ENCODE measurements at regions not wholly inside any gene's neighbourhood (a gene's known extent, or its start where the extent isn't known, plus 50 kb on each side); places are given as distances from the start of the nearest gene placed in this dataset.
A peak's percentile ranks its signal among the peaks of the same experiment; 100 is the strongest.

- H3K4me1 ChIP-seq (ENCODE audit: control insufficient read depth, insufficient read depth, low read length, poor library complexity, severe bottlenecking): no peaks in the 10 kb centered on the region
- WGBS, 2 experiments (ENCODE audit: insufficient coverage in 2 of 2): 96 to 100% methylated on average over 3 to 4 of the region's 6 CpGs
Measured at GRCh38 chr15:96076350-96076749, 254.2 kb upstream of the NR2F2 start.

GRCh38 chr15:96079041-96079440 is 251.5 kb upstream of the NR2F2 start:
- Histone ChIP-seq H3K4me3 (ENCODE audit: extremely low read depth, insufficient read depth, low read length, poor library complexity, severe bottlenecking) (no peak overlapping the region), H3K27ac (ENCODE audit: low read depth, low read length, severe bottlenecking) (no peak overlapping the region), H3K9me3 (ENCODE audit: control insufficient read depth, low read length) (no peaks in the 10 kb centered on the region), H3K4me1 (ENCODE audit: control insufficient read depth, insufficient read depth, low read length, poor library complexity, severe bottlenecking) (no peaks in the 10 kb centered on the region), H3K36me3 (ENCODE audit: control insufficient read depth, insufficient read depth, low read length) (no peaks in the 10 kb centered on the region)
- 69 to 100% methylated on average over 1 to 3 of the region's 4 CpGs for WGBS, 2 experiments (ENCODE audit: insufficient coverage in 2 of 2)

More at GRCh38 chr15:96076350-96076749, 254.2 kb upstream of the NR2F2 start:
- Histone ChIP-seq H3K36me3 (ENCODE audit: control insufficient read depth, insufficient read depth, low read length) (no peaks in the 10 kb centered on the region), H3K4me3 (ENCODE audit: extremely low read depth, insufficient read depth, low read length, poor library complexity, severe bottlenecking) (no peak overlapping the region), H3K27ac (ENCODE audit: low read depth, low read length, severe bottlenecking) (no peak overlapping the region), H3K9me3 (ENCODE audit: control insufficient read depth, low read length) (no peaks in the 10 kb centered on the region)

- WGBS, 2 experiments (ENCODE audit: insufficient coverage in 2 of 2): 79 to 83% methylated on average over 2 of the region's 3 CpGs
- Histone ChIP-seq H3K9me3 (ENCODE audit: control insufficient read depth, low read length) (no peaks in the 10 kb centered on the region), H3K27ac (ENCODE audit: low read depth, low read length, severe bottlenecking) (no peak overlapping the region), H3K4me1 (ENCODE audit: control insufficient read depth, insufficient read depth, low read length, poor library complexity, severe bottlenecking) (no peaks in the 10 kb centered on the region), H3K36me3 (ENCODE audit: control insufficient read depth, insufficient read depth, low read length) (no peaks in the 10 kb centered on the region), H3K4me3 (ENCODE audit: extremely low read depth, insufficient read depth, low read length, poor library complexity, severe bottlenecking) (no peak overlapping the region)
Measured at GRCh38 chr15:96079882-96080281, 250.6 kb upstream of the NR2F2 start.

GRCh38 chr15:96086164-96086563 is 244.3 kb upstream of the NR2F2 start:
- Histone ChIP-seq H3K27ac (ENCODE audit: low read depth, low read length, severe bottlenecking) (no peak overlapping the region), H3K4me3 (ENCODE audit: extremely low read depth, insufficient read depth, low read length, poor library complexity, severe bottlenecking) (no peak overlapping the region), H3K9me3 (ENCODE audit: control insufficient read depth, low read length) (no peaks in the 10 kb centered on the region), H3K4me1 (ENCODE audit: control insufficient read depth, insufficient read depth, low read length, poor library complexity, severe bottlenecking) (peaks cover 6% of the 10 kb centered on the region), H3K36me3 (ENCODE audit: control insufficient read depth, insufficient read depth, low read length) (no peaks in the 10 kb centered on the region)
- WGBS, 2 experiments (ENCODE audit: insufficient coverage in 2 of 2): 28 to 50% methylated on average over 2 to 3 of the region's 3 CpGs

GRCh38 chr15:96087180-96087884 is 243.2 kb upstream of the NR2F2 start:
- no peaks in the 10 kb centered on the region for H3K36me3 ChIP-seq (ENCODE audit: control insufficient read depth, insufficient read depth, low read length)
- no peaks in the 10 kb centered on the region for H3K9me3 ChIP-seq (ENCODE audit: control insufficient read depth, low read length)
- no peak overlapping the region for H3K27ac ChIP-seq (ENCODE audit: low read depth, low read length, severe bottlenecking)
- peaks cover 6% of the 10 kb centered on the region for H3K4me1 ChIP-seq (ENCODE audit: control insufficient read depth, insufficient read depth, low read length, poor library complexity, severe bottlenecking)
- 20 to 40% methylated on average over 1 to 2 of the region's 2 CpGs for WGBS, 2 experiments (ENCODE audit: insufficient coverage in 2 of 2)
- no peak overlapping the region for H3K4me3 ChIP-seq (ENCODE audit: extremely low read depth, insufficient read depth, low read length, poor library complexity, severe bottlenecking)

GRCh38 chr15:96088650-96089049 is 241.8 kb upstream of the NR2F2 start:
- H3K4me3 ChIP-seq (ENCODE audit: extremely low read depth, insufficient read depth, low read length, poor library complexity, severe bottlenecking): no peak overlapping the region
- H3K9me3 ChIP-seq (ENCODE audit: control insufficient read depth, low read length): no peaks in the 10 kb centered on the region
- peaks cover 9% of the 10 kb centered on the region for H3K4me1 ChIP-seq (ENCODE audit: control insufficient read depth, insufficient read depth, low read length, poor library complexity, severe bottlenecking)
- no CpG with 5 or more reads among the region's 1 CpG for WGBS, 2 experiments (ENCODE audit: insufficient coverage in 2 of 2)
- H3K36me3 ChIP-seq (ENCODE audit: control insufficient read depth, insufficient read depth, low read length): no peaks in the 10 kb centered on the region
- peak overlapping the region; percentile 26 for H3K27ac ChIP-seq (ENCODE audit: low read depth, low read length, severe bottlenecking)

- WGBS, 2 experiments (ENCODE audit: insufficient coverage in 2 of 2): 80 to 91% methylated on average over 5 to 7 of the region's 11 CpGs
- Histone ChIP-seq H3K27ac (ENCODE audit: low read depth, low read length, severe bottlenecking) (no peak overlapping the region), H3K36me3 (ENCODE audit: control insufficient read depth, insufficient read depth, low read length) (no peaks in the 10 kb centered on the region), H3K4me3 (ENCODE audit: extremely low read depth, insufficient read depth, low read length, poor library complexity, severe bottlenecking) (no peak overlapping the region), H3K4me1 (ENCODE audit: control insufficient read depth, insufficient read depth, low read length, poor library complexity, severe bottlenecking) (peaks cover 16% of the 10 kb centered on the region), H3K9me3 (ENCODE audit: control insufficient read depth, low read length) (no peaks in the 10 kb centered on the region)
Measured at GRCh38 chr15:96089405-96090058, 241.0 kb upstream of the NR2F2 start.

GRCh38 chr15:96092186-96092585 is 238.3 kb upstream of the NR2F2 start:
- no peaks in the 10 kb centered on the region for H3K36me3 ChIP-seq (ENCODE audit: control insufficient read depth, insufficient read depth, low read length)
- H3K9me3 ChIP-seq (ENCODE audit: control insufficient read depth, low read length): no peaks in the 10 kb centered on the region
- H3K27ac ChIP-seq (ENCODE audit: low read depth, low read length, severe bottlenecking): no peak overlapping the region
- WGBS, 2 experiments (ENCODE audit: insufficient coverage in 2 of 2): no CpG with 5 or more reads among the region's 1 CpG
- H3K4me3 ChIP-seq (ENCODE audit: extremely low read depth, insufficient read depth, low read length, poor library complexity, severe bottlenecking): no peak overlapping the region
- peaks cover 16% of the 10 kb centered on the region for H3K4me1 ChIP-seq (ENCODE audit: control insufficient read depth, insufficient read depth, low read length, poor library complexity, severe bottlenecking)

GRCh38 chr15:96093063-96093462 is 237.4 kb upstream of the NR2F2 start:
- H3K27ac ChIP-seq (ENCODE audit: low read depth, low read length, severe bottlenecking): peak overlapping the region; percentile 32
- no peaks in the 10 kb centered on the region for H3K9me3 ChIP-seq (ENCODE audit: control insufficient read depth, low read length)
- WGBS, 2 experiments (ENCODE audit: insufficient coverage in 2 of 2): 80% methylated on average over 1 of the region's 2 CpGs; no CpG with 5 or more reads in 1 of the 2 experiments
- peaks cover 11% of the 10 kb centered on the region for H3K4me1 ChIP-seq (ENCODE audit: control insufficient read depth, insufficient read depth, low read length, poor library complexity, severe bottlenecking)
- H3K36me3 ChIP-seq (ENCODE audit: control insufficient read depth, insufficient read depth, low read length): no peaks in the 10 kb centered on the region
- no peak overlapping the region for H3K4me3 ChIP-seq (ENCODE audit: extremely low read depth, insufficient read depth, low read length, poor library complexity, severe bottlenecking)

- Histone ChIP-seq H3K4me1 (ENCODE audit: control insufficient read depth, insufficient read depth, low read length, poor library complexity, severe bottlenecking) (peaks cover 10% of the 10 kb centered on the region), H3K36me3 (ENCODE audit: control insufficient read depth, insufficient read depth, low read length) (no peaks in the 10 kb centered on the region), H3K4me3 (ENCODE audit: extremely low read depth, insufficient read depth, low read length, poor library complexity, severe bottlenecking) (no peak overlapping the region), H3K27ac (ENCODE audit: low read depth, low read length, severe bottlenecking) (no peak overlapping the region), H3K9me3 (ENCODE audit: control insufficient read depth, low read length) (no peaks in the 10 kb centered on the region)
- no CpG with 5 or more reads among the region's 2 CpGs for WGBS, 2 experiments (ENCODE audit: insufficient coverage in 2 of 2)
Measured at GRCh38 chr15:96097661-96098060, 232.8 kb upstream of the NR2F2 start.

- Histone ChIP-seq H3K4me1 (ENCODE audit: control insufficient read depth, insufficient read depth, low read length, poor library complexity, severe bottlenecking) (no peaks in the 10 kb centered on the region), H3K36me3 (ENCODE audit: control insufficient read depth, insufficient read depth, low read length) (no peaks in the 10 kb centered on the region), H3K27ac (ENCODE audit: low read depth, low read length, severe bottlenecking) (no peak overlapping the region), H3K4me3 (ENCODE audit: extremely low read depth, insufficient read depth, low read length, poor library complexity, severe bottlenecking) (no peak overlapping the region), H3K9me3 (ENCODE audit: control insufficient read depth, low read length) (no peaks in the 10 kb centered on the region)
- 73 to 79% methylated on average over 6 of the region's 6 CpGs for WGBS, 2 experiments (ENCODE audit: insufficient coverage in 2 of 2)
Measured at GRCh38 chr15:96102631-96103030, 227.9 kb upstream of the NR2F2 start.
